ENCODE measurements at regions not wholly inside any gene's neighbourhood (a gene's known extent, or its start where the extent isn't known, plus 50 kb on each side); places are given as distances from the start of the nearest gene placed in this dataset.

- no peak for TF ChIP-seq TCF7L2 (IDR thresholded peaks at IDR 0.05; ENCODE audit: low read depth, low read length)
- no peak for TF ChIP-seq SIN3A (IDR thresholded peaks at IDR 0.05; ENCODE audit: borderline replicate concordance, insufficient read depth, low read depth, low read length)
- no peak for TF ChIP-seq REST (IDR thresholded peaks at IDR 0.05; ENCODE audit: insufficient read depth in 1 of 2, low read depth in 2 of 2, low read length in 1 of 2)
- no peak for TF ChIP-seq POLR2AphosphoS5 (IDR thresholded peaks at IDR 0.05; ENCODE audit: low read depth, low read length)
- no peak for TF ChIP-seq CTCF (IDR thresholded peaks at IDR 0.05)
- ATAC-seq = no peak
- CTCF ChIA-PET = no interaction called here
- in situ Hi-C loops (cut with HindIII; ENCODE audit: low pct_unique_long_range_greater_than_20kb, low sequenced_read_pairs) (no loop called here), intact Hi-C loops (cut with micrococcal nuclease; ENCODE audit: unreplicated experiment) (no loop called here)
- H3K27me3 ChIP-seq (ENCODE audit: control insufficient read depth, insufficient read depth, low read length) = peaks cover 2% of the 10 kb centered on the region
- no peak overlapping the region for H3K27ac ChIP-seq (ENCODE audit: low read length)
- no peaks in the 10 kb centered on the region for H3K9me3 ChIP-seq (ENCODE audit: control insufficient read depth, insufficient read depth, low read depth, low read length)
- H3K36me3 ChIP-seq (ENCODE audit: control insufficient read depth, insufficient read depth, low read length) = no peaks in the 10 kb centered on the region
- BruUV-seq (replicated peaks) = no TSS peak
- no peak overlapping the region for H3K4me3 ChIP-seq (ENCODE audit: low read depth in 2 of 2, low read length in 2 of 2)
- no peak for DNase-seq (ENCODE audit: low read depth, low spot score)
- POLR2A ChIA-PET = no interaction called here
- no peaks in the 10 kb centered on the region for H3K4me1 ChIP-seq (ENCODE audit: control insufficient read depth, insufficient read depth, low read length)
Measured at GRCh38 chr10:44053391-44053790, 331.5 kb downstream of the CXCL12 start.

- Histone ChIP-seq H3K27ac (ENCODE audit: low read length) (no peak overlapping the region), H3K36me3 (ENCODE audit: control insufficient read depth, insufficient read depth, low read length) (no peaks in the 10 kb centered on the region), H3K4me3 (ENCODE audit: low read depth in 2 of 2, low read length in 2 of 2) (no peak overlapping the region), H3K27me3 (ENCODE audit: control insufficient read depth, insufficient read depth, low read length) (peaks cover 6% of the 10 kb centered on the region), H3K9me3 (ENCODE audit: control insufficient read depth, insufficient read depth, low read depth, low read length) (no peaks in the 10 kb centered on the region), H3K4me1 (ENCODE audit: control insufficient read depth, insufficient read depth, low read length) (no peaks in the 10 kb centered on the region)
- ChIA-PET CTCF (no interaction called here), POLR2A (no interaction called here)
- ATAC-seq (no peak), DNase-seq (ENCODE audit: low read depth, low spot score) (no peak)
- intact Hi-C loops (cut with micrococcal nuclease; ENCODE audit: unreplicated experiment) = no loop called here
- BruUV-seq (replicated peaks) = no TSS peak
- in situ Hi-C loops (cut with HindIII; ENCODE audit: low pct_unique_long_range_greater_than_20kb, low sequenced_read_pairs) = no loop called here
- no peak for TF ChIP-seq CTCF (IDR thresholded peaks at IDR 0.05)
- TF ChIP-seq POLR2AphosphoS5 (IDR thresholded peaks at IDR 0.05; ENCODE audit: low read depth, low read length) = no peak
- no peak for TF ChIP-seq SIN3A (IDR thresholded peaks at IDR 0.05; ENCODE audit: borderline replicate concordance, insufficient read depth, low read depth, low read length)
- TF ChIP-seq REST (IDR thresholded peaks at IDR 0.05; ENCODE audit: insufficient read depth in 1 of 2, low read depth in 2 of 2, low read length in 1 of 2) = no peak
- TF ChIP-seq TCF7L2 (IDR thresholded peaks at IDR 0.05; ENCODE audit: low read depth, low read length) = no peak
Measured at GRCh38 chr10:44051584-44052385, 333.1 kb downstream of the CXCL12 start.
